GM18517 (cell line): ENCODE measurements at regions not wholly inside any gene's neighbourhood (a gene's known extent, or its start where the extent isn't known, plus 50 kb on each side); places are given as distances from the start of the nearest gene placed in this dataset.

Source experiments
- ATAC-seq: cut with Tn5 transposase; IDR thresholded peaks from one replicate; pipeline ENCODE4 v1.9.1; 2021; ENCODE audit warnings: mild to moderate bottlenecking, moderate library complexity; ENCODE audit not compliant: unreplicated experiment

DNA sequence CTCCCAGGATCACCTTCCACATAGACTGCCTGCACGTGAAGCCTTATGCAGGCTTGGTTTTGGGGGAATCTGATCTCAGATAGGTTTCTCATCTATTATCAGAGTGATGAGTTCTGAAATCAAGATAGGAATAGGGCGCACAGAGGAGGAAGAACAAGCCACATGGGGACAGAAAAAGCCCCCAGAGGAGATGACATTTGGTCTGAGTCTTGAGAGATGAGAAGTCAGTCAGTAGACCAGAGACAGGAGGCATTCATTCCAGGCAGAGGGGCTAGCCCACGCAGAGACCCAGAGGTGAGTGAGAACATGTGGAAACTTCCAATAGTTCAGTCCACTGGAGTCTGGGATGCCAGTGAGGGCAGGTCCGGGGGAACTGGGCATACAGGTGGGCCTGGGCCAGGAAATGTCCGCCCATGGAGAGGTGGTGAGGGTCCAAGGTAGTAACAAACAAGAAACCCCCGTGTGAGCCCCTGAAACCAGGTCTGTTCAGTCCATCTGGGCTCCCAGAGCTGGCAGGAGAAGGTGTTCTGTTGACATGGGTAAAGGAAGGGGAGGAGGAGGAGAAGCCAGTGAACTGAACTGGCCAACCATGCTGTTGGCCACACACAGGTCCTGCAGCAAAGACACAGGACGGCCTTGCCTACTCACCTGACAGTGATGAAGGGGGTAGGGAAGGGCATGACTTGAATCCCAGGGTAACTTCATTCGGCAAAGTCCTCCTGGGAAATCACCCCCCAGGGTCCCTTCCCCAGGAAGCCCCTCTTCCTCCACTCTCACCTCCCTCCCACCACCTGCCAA lies 69.3 kb upstream of the SMNDC1 start:
- no peak for ATAC-seq

DNA sequence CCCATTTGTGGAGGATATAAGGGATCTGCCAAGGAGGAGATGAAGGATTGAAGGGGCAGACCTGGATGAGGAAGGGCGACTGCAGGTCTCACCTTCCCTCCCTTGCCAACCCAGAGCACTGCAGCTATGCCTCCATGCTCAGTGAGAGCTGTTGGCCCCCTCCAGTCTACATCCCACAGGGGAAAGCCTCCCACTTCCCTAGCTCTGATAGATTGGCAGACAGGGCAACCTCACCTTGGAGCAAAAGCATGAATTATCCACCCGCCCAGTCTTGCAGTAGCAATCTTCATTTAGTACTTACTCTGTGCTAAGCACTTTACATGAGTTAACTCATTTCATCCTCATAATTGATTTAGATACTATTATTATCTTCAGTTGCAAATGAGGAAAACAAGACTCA lies 70.4 kb upstream of the SMNDC1 start:
- no peak for ATAC-seq

DNA sequence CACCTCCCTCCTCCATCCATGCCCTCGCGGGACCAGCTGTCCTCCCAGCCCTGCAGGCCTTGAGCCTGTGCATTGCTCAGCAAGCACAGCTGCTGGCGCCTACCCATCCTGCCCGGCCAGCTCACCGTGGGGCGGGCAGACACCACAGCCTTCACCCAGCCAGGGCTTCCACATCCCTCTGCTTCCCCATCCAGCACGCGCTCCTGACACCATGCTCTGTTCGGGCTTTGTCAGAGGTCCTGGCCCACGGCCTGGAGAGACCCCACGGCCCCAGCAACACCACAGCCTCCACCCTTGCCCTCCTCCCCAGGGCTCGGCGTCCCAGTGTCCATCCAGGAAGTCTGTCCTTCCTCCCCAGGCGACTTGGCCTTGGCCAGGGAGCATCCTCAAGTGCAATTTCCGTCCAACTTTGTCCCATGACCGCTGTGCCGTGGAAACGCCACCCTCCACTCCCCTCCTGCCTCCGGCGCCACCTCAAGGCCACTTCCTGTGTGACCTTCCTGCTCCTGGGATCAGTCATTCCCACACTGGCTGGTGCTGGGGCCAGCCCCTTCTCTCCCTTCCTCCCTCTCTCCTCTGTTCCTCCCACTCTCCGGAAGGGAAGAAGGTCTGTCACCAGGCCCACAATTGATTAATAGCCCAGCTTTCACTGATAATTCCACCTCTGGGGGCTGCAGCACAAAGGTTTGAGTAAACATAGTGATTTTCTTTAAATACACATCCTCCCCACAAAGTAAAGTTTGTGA lies 71.5 kb upstream of the SMNDC1 start:
- no peak for ATAC-seq

DNA sequence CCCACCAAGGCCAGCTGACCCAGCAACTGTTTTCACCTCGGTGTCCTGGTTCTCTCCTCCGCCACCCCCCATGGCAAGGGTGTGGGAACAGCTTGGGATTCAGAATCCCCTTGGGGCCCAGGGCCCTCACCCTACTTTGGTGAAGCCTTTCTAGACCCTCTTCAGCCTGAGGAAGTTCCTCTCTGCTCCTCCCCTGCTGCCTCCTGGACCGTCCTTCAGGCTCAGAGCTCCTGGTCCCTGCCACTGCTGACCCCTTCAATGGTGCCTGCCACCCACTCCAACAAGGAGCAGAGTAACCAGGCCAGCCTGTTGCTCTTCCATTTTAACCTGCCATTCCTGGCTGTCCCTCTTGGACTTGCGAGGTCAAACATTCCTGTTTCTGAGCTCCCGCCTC lies 72.0 kb upstream of the SMNDC1 start:
- no peak for ATAC-seq

DNA sequence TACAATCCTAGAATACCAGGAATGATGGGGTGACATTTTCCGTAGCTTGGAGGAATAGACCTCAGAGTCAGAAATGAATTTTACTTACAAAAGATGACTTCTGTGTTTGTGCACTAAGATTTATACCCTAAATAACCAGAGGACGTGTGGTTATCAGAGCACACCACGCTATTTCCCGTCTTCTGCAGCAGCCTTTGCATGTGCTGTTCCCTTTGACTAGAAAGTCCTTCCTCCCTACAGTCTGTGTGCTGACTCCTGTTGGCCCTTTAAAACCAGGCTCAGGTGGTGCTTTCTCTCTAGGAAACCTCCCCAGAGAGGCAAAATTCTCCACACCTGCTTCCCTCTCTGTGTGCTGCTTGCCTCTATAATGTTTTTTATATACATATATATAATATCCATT lies 73.3 kb upstream of the SMNDC1 start:
- ATAC-seq = no peak

DNA sequence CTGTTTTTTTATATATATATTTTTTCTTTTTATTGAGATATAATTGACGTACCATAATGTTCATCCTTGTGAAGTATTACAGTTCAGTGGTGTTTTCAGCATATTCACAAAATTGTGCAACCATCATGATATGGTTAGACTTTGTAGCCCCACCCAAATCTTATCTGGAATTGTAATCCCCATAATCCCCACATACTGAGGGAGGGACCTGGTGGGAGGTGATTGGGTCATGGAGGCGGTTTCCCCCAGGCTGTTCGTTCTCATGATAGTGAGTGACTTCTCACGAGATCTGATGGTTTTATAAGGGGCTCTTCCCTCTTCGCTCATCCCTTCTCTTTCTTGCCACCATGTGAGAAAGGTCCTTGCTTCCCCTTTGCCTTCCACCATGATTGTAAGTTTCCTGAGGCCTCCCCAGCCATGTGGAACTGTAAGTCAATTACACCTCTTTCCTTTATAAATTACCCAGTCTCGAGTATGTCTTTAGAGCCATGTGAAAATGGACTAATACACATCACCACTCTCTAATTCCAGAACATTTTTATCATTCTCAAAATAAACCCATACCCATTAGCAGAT lies 73.9 kb upstream of the SMNDC1 start:
- no peak for ATAC-seq

DNA sequence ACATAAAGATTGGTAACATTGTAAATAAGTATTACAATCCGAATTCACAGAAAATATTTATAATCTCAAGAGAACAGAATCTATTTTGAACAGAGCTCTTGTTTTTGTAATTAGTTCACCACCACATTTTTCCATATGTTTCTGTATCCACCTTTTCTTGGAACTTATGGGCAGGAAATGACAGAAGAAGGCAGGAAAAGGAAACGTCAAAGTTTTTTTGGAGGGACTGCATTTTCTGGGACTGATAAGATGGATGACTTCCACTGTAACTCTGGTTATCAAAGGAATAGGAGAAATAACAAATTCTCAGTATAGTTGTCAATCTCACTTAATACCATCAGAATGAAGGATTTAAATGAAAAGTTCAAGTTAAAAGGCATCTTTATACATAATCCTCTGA lies 75.1 kb upstream of the SMNDC1 start:
- no peak for ATAC-seq

DNA sequence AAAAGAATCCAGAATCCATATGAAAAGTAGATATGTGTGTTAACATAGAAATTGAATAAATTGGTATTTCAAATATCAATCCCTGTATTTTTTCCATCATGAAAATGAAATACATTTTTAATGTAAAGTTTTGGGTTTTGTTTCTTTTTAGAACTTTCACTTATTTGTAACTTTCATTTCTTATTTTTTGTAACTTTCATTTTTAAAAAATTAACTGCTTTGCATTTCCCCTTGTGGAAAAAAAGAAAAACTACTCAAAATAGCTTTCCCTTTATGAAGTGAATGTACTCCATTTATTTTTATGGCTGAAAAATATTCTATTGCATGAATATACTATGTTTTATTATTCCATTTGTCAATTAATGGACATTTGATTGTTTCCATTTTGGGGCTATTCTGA lies 75.6 kb upstream of the SMNDC1 start:
- no peak for ATAC-seq

DNA sequence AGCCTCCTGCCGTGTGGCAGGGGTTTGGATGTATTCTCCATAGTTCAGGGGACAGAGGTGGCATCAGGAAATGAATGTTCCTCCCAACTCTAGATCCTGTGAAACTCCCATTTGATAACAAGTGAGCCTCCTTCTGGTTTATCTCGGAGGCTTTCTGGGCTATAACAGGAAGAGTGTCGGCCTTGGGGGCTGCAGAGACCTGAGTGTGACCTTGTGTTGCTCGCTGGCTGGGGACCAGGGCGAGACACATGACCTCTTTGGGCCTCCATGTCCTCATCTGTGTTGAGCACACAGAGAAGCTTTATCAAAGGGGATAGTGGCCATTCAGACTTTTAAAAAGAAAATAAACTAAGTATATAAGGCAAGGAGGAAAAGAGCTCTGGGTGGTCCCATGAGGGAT lies 78.0 kb upstream of the SMNDC1 start:
- no peak for ATAC-seq

DNA sequence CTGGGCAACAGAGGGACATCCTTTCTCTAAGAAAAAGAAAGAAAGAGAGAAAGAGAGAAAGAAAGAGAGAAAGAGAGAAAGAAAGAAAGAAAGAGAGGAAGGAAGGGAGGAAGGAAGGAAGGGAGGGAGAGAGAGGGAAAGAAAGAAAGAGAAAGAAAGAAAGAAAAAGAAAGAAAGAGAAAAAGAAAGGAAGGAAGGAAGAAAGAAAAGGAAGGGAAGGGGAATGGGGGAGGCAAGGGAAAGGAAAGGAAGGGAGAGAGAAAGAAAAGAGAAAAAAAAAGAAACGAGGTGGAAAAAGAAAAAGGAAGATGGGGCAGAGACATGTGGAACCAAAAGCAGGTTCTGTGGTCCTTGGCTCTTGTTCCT lies 82.9 kb upstream of the SMNDC1 start:
- ATAC-seq = no peak

DNA sequence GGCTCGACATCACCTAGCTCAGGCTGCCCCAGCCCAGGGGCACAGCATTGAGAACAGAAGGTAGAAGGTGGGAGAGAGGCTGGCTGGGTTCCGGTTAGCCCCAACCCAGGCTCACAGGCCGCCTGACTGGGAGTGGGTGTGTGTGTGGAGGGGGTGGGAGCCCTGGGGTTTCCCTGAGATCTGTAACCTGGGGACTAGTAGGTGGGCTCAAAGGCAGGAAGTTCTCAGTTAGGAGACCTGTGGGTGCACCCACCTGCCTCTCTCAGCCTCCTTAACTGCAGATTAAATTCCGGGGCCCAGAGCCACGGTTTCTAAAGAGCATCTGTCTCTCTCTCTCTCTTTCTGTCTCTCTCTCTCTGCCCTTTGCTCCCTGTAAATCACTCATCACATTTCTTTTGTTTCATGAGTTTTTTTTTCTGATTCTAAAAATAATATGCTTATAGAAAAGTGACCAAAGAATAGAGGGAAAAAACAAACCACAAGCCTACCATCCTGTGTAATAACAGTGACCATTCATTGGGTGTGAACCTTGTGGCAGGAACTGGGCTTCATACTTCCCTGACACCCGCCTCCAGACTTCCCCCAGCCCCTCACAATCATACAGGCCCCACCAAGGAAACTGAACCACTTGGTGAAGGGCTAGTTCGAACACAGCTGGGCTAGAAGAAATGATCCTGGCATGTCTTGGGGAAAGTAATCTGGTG lies 83.4 kb upstream of the SMNDC1 start:
- ATAC-seq = peak; percentile 88

DNA sequence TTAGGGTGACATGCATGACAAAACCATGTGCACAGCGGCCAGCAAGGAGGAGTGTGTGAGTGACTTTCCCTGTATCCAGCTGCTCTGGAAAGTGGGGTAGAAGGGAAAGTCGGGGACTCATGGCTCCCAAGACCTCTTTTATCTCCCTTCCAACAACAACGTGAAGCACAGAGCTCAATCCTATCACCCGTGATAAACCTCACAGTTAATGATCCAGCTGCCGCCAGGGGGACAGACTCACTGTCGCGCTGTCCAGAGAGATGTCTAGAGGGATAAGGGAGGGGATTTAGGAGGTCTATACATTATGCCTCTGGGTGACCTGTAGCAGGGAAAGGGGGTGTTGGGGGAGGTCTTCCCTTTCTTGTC lies 84.0 kb upstream of the SMNDC1 start:
- ATAC-seq = no peak

DNA sequence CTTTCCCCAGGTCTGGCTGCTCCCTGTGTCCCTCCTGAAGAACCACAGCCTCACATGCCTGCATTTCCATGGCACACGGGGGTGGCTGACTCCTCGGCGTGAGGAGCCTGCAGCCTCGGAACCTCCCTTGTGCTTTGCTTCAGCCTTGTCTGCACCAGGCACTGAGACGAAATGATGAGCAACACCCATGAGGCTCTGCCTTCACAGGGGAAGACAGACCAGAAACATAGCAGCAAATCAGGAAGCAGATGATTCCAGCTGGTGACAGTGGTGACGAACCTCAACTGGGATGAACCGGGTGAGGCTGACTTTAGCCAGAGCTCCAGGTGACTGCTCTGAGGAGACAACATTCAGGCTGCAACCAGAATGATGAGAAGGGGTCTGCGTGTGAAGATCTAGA lies 84.5 kb upstream of the SMNDC1 start:
- ATAC-seq = no peak

DNA sequence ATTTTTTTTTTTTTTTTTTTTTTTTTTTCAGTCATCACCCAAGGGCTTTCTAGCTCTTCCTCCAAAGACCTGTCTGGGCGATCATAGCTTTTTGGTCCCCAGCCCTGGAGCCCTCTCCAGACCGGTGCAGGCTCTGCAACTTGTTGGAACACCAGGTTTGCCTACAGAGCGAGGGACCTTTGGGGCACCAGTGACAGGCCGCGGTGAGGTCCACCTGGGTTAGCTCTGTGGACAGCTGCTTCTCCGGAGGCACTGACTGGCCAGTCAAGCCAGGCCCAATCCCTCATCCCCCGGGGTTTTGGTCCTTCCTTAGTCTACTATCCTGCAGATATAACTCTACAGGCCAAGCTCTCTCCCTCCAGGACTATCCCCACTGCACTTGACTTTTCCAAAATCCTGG lies 86.8 kb upstream of the SMNDC1 start:
- no peak for ATAC-seq

DNA sequence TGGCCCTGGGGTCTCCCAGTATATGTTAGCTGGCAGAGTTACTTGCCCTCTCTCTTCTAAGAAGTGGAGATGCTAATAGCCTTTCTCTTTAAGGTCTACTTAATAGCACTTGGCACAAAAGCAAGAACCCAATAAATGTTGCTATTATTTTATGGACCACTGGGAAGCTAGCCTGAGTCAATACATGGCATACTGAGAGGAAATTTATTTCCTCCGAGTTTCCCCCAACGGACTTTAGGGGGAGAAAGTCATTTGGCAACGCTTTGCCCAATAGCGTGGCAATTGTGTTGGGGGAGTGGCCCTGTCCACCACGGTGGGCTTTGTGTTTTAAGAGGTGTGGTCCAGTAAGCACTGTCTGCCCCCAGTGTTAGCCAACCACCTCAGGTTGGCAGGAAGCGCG lies 87.4 kb upstream of the SMNDC1 start:
- no peak for ATAC-seq

DNA sequence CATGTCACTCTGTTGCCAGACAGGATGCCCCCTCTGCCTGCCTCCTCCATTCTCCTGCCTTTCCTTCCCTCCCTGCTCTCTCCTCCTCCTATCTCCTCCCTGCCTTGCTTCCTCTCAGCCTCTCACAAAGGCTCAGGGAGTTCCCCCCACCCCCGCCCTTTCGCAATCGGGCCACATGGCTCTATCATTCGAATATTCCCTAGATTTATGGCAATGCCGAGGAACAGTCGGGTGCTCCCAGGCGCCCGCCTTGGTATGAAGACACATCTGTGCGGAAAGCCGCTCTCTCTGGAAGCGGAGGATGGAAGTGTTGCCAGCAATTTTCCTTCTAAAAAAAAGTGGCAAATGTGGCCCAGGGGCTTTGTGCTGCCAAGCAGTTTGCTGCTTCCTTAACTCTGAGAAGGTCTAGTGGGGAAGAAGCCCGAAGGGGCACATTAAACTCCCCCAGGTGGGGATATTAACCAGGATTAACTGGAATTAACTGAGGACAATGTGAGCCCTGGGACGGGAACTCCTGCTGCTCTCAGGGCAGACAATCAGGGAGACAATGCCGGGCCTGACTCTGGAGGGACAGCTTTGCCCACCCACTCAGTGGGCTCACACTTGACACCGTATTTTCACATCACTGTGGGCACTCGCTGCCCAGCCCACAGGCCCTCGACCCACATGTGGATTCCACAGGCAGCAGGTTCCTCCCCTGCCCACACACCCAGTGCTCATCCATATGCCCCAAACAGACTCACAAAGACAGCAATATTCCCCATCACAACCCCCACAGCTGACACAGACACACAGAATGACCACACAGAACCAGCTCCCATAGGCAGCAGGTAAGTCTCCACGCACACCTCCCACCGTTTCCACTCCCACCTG lies 88.4 kb upstream of the SMNDC1 start:
- ATAC-seq = no peak

DNA sequence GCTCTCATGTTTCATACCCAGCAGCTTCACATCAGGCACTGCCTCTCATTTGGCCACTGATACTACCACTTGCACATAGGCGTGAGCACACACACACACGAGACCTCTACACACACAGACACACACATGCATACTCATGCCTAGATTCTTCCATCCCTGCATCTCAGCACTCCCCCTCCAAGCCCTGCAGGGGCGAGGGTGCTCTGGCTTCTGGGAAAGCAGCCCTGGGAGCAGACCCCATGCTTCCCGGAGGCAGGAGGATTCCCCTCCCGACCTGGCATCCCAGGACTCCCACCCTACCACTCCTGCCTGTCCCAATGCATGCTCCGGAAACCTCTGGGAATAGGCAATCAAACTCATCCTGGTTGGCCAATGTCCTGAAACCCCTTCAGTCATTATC lies 89.1 kb upstream of the SMNDC1 start:
- ATAC-seq = no peak

DNA sequence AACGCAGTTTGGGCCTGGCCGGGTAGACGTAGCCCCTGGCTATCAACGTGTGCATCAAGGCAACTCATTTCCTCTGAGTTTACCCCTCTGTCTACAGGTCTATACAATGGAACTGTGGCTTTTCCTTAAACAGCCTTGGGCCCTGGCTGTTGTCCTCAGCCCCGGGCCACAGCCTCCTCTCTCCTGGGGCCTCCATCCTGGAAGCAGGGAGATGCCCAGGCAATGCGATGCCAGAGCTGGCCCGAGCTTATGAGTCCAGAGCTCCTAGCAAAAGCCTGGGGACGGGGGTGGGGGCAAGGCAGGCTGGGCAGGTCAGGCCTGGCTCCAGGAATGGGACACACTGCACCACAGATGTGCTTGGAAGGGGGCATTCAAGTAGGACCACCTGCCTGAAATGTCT lies 89.6 kb upstream of the SMNDC1 start:
- no peak for ATAC-seq

DNA sequence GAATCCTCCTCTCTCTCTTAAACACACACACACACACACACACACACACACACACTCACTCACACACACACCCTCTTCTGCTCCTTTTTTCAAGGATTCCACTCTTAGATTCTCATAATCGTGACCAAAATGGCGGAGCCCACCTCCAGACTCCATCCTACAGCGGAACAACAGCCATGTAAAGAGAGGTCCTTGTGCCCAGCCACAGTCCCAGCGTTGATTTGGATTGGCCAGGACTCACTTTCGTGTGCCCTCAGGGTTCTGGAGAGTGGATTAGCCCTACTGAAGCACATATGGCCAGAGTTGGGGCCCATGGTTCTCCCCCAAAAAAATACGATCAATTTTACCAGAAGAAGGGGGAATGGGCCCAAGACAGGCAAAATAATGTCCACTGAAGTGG lies 90.2 kb upstream of the SMNDC1 start:
- no peak for ATAC-seq

DNA sequence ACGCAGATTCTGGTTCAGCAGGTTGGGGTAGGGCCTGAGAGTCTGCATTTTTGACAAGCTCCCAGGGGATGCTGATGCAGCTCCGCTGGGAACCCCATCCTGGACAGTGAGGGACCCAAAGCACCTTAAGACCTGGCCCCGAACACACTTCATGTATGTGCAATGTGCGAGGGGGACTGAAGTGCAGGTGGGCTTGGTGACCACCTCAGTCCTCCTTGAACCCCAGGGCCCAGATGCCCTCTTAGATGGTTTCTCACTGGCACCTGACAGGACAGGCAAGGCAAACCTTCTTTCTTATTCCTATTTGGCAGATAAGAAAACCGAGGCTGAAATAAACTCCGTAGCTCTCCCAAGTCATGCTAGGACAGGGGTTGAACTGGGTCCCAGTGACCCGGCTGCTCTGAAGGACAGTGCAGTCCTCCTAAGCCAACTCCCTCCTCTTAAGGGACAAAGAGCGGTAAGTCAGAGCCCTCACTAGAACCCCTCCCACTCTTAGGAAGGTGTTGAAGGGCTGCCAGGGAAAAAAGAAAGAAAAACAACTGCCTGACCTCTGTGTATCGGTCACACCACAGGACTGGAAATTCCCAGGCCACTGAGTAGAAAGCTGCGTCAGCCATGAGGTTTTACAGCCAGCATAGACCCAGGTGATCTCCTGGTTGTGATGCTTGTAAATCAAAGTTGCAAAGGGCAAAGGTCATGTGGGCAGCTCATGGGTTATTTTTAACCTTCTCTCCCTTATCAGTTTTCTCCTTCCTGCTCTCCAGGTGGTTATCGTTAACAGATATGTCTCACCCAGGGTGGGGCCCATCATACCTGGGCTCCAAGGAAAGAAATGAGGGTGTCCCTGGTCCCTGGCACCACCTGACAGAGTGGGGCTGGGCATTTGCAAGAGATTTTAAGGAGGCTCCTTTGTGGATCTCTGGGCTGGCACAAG lies 90.9 kb upstream of the SMNDC1 start:
- ATAC-seq = peak; percentile 94
